Keratinocyte (primary cell): ENCODE measurements at regions not wholly inside any gene's neighbourhood (a gene's known extent, or its start where the extent isn't known, plus 50 kb on each side); places are given as distances from the start of the nearest gene placed in this dataset.

Source experiments
- EZH2 ChIP-seq: IDR thresholded peaks from one replicate; pipeline ENCODE4 v1.6.1; 2012; ENCODE audit warnings: inconsistent platforms, mild to moderate bottlenecking, low read length, moderate library complexity
- TF ChIP-seq, protein P1 (sequence below), 3 experiments: IDR thresholded peaks in 1 of 3; conservative IDR thresholded peaks in 1 of 3; optimal IDR thresholded peaks in 1 of 3; 2 replicates in 2 of 3; 3 replicates in 1 of 3; pipeline versions ENCODE3 to v1.5.1; 2011; ENCODE audit warnings: low read length in 3 of 3, mild to moderate bottlenecking in 3 of 3, moderate library complexity in 2 of 3, control low read depth in 1 of 3, inconsistent platforms in 1 of 3; ENCODE audit not compliant: insufficient read depth in 2 of 3; ENCODE audit errors: extremely low read depth in 1 of 3

DNA sequence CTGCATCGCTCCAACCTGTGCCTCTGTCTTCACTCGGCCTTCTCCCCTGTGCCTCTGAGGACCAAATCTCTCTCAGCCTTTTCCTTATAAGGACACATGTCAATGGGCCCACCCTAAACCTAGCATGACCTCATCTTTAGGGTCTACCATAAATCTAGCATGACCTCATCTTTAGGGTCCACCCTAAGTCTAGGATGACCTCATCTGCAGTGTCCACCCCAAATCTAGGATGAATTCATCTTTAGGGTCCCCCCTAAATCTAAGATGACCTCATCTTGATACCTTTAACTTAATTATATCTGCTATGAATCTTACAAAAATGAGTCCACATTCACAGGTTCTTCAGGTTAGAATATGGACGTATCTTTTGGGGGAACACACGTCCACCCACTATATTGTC, 131.1 kb upstream of the RPL38 start:
- TF ChIP-seq, protein P1, sequence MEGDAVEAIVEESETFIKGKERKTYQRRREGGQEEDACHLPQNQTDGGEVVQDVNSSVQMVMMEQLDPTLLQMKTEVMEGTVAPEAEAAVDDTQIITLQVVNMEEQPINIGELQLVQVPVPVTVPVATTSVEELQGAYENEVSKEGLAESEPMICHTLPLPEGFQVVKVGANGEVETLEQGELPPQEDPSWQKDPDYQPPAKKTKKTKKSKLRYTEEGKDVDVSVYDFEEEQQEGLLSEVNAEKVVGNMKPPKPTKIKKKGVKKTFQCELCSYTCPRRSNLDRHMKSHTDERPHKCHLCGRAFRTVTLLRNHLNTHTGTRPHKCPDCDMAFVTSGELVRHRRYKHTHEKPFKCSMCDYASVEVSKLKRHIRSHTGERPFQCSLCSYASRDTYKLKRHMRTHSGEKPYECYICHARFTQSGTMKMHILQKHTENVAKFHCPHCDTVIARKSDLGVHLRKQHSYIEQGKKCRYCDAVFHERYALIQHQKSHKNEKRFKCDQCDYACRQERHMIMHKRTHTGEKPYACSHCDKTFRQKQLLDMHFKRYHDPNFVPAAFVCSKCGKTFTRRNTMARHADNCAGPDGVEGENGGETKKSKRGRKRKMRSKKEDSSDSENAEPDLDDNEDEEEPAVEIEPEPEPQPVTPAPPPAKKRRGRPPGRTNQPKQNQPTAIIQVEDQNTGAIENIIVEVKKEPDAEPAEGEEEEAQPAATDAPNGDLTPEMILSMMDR (optimal IDR thresholded peaks at IDR 0.05 in 1 of 3, IDR thresholded peaks at IDR 0.05 in 1 of 3, conservative IDR thresholded peaks at IDR 0.05 in 1 of 3; ENCODE audit: extremely low read depth in 1 of 3, insufficient read depth in 2 of 3, low read length in 3 of 3), result no peak
- no peak for TF ChIP-seq EZH2
